Neural crest cell (in vitro differentiated cells): ENCODE measurements at regions not wholly inside any gene's neighbourhood (a gene's known extent, or its start where the extent isn't known, plus 50 kb on each side); places are given as distances from the start of the nearest gene placed in this dataset.

ENCODE experiments used
- DNase-seq: peaks from one replicate; pipeline ENCODE4 v3.0.0; 2021; ENCODE audit warnings: low read depth, mixed read lengths, low spot score
- H3K27ac Mint-ChIP-seq: one replicate; pipeline ENCODE4 v1.8.0; 2021; ENCODE audit warnings: mild to moderate bottlenecking, mixed read lengths; ENCODE audit not compliant: unreplicated experiment
- H3K27me3 Mint-ChIP-seq: 2 replicates; pipeline ENCODE4 v1.8.0; 2021; ENCODE audit warnings: low read depth, mild to moderate bottlenecking, mixed read lengths
- H3K36me3 Mint-ChIP-seq: 2 replicates; pipeline ENCODE4 v1.8.0; 2021; ENCODE audit warnings: low read depth, mild to moderate bottlenecking, mixed read lengths
- H3K4me1 Mint-ChIP-seq: 2 replicates; pipeline ENCODE4 v1.8.0; 2021; ENCODE audit warnings: mixed read lengths
- H3K4me3 Mint-ChIP-seq: one replicate; pipeline ENCODE4 v1.8.0; 2021; ENCODE audit warnings: mild to moderate bottlenecking, mixed read lengths
- H3K9me3 Mint-ChIP-seq: 2 replicates; pipeline ENCODE4 v1.8.0; 2021; ENCODE audit warnings: mixed read lengths
- CTCF ChIP-seq: fragments of 200-600 bp; sonication (generic); conservative IDR thresholded peaks from 2 replicates; pipeline ENCODE4 v1.5.0; 2021; ENCODE audit warnings: antibody characterized with exemption, mild to moderate bottlenecking

GRCh38 chr2:52210161-52210560, 1178.2 kb upstream of the NRXN1 start:
- no peaks in the 10 kb centered on the region for H3K27me3 Mint-ChIP-seq
- DNase-seq, result no peak
- no peaks in the 10 kb centered on the region for H3K36me3 Mint-ChIP-seq
- TF ChIP-seq CTCF, result no peak
- no peaks in the 10 kb centered on the region for H3K9me3 Mint-ChIP-seq
- no peak overlapping the region for H3K27ac Mint-ChIP-seq
- no peak overlapping the region for H3K4me3 Mint-ChIP-seq
- H3K4me1 Mint-ChIP-seq, result peaks cover 4% of the 10 kb centered on the region

- H3K4me3 Mint-ChIP-seq, result no peak overlapping the region
- H3K27me3 Mint-ChIP-seq, result no peaks in the 10 kb centered on the region
- TF ChIP-seq CTCF, result no peak
- DNase-seq, result no peak
- no peaks in the 10 kb centered on the region for H3K36me3 Mint-ChIP-seq
- no peaks in the 10 kb centered on the region for H3K4me1 Mint-ChIP-seq
- H3K9me3 Mint-ChIP-seq, result no peaks in the 10 kb centered on the region
- H3K27ac Mint-ChIP-seq, result no peak overlapping the region
Observed at GRCh38 chr2:52194342-52194741, 1162.4 kb upstream of the NRXN1 start.

DNA sequence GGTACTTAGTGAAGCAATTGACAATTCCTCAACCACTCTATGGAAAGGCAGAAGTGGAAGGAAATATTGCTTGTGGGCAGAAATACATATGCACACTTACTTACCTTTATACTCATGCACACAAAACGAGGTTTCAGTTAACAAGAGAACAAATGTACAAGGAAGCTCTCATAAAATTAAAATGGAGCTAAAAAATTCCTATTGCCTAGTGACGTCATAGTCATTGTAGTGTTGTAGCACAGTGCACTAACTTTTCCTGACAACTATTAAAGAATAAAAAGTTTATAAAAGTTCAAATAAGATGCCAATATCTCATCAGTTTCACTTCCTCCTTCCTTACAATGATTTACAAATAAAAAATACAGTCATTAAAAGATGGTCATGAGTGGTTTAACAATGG, 1161.9 kb upstream of the NRXN1 start:
- no peaks in the 10 kb centered on the region for H3K9me3 Mint-ChIP-seq
- DNase-seq, result no peak
- no peaks in the 10 kb centered on the region for H3K36me3 Mint-ChIP-seq
- no peaks in the 10 kb centered on the region for H3K4me1 Mint-ChIP-seq
- TF ChIP-seq CTCF, result no peak
- H3K4me3 Mint-ChIP-seq, result no peak overlapping the region
- no peaks in the 10 kb centered on the region for H3K27me3 Mint-ChIP-seq
- H3K27ac Mint-ChIP-seq, result no peak overlapping the region

- Mint-ChIP-seq H3K9me3 (no peaks in the 10 kb centered on the region), H3K4me3 (no peak overlapping the region), H3K27me3 (no peaks in the 10 kb centered on the region), H3K4me1 (no peaks in the 10 kb centered on the region), H3K27ac (no peak overlapping the region), H3K36me3 (no peaks in the 10 kb centered on the region)
- DNase-seq, result no peak
- no peak for TF ChIP-seq CTCF
Observed at GRCh38 chr2:52192656-52193055, 1160.7 kb upstream of the NRXN1 start.

DNA sequence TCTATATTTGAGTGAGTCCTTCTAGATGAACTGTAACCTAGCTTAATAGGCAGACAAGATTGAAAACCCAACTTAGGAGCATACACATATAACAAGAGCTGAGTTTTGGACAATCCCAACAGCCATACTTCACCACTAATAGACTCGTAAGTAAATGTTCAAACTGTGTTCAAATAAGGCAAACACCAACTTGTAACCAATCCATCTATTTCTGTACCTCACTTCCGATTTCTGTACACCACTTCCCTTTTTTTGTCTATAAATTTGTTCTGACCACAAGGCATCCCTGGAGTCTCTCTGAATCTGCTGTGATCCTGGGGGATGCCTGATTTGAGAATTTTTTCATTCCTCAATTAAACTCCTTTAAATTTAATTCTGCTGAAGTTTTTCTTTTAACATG, 1149.1 kb upstream of the NRXN1 start:
- no peaks in the 10 kb centered on the region for H3K4me1 Mint-ChIP-seq
- no peak for TF ChIP-seq CTCF
- H3K27ac Mint-ChIP-seq, result no peak overlapping the region
- H3K36me3 Mint-ChIP-seq, result peaks cover 3% of the 10 kb centered on the region
- DNase-seq, result no peak
- H3K9me3 Mint-ChIP-seq, result peaks cover 8% of the 10 kb centered on the region
- H3K27me3 Mint-ChIP-seq, result no peaks in the 10 kb centered on the region
- H3K4me3 Mint-ChIP-seq, result no peak overlapping the region

GRCh38 chr2:52178845-52179244, 1146.9 kb upstream of the NRXN1 start:
- Mint-ChIP-seq H3K27ac (no peak overlapping the region), H3K36me3 (peaks cover 3% of the 10 kb centered on the region), H3K4me1 (no peaks in the 10 kb centered on the region), H3K4me3 (no peak overlapping the region), H3K9me3 (peaks cover 8% of the 10 kb centered on the region), H3K27me3 (no peaks in the 10 kb centered on the region)
- no peak for DNase-seq
- TF ChIP-seq CTCF, result no peak
